ENCODE measurements at regions not wholly inside any gene's neighbourhood (a gene's known extent, or its start where the extent isn't known, plus 50 kb on each side); places are given as distances from the start of the nearest gene placed in this dataset.
"Not testable (repeated sequence)": the region's sequence is repeated elsewhere in the genome, so short reads cannot be mapped to it uniquely, and the experiment has no call there.

DNA sequence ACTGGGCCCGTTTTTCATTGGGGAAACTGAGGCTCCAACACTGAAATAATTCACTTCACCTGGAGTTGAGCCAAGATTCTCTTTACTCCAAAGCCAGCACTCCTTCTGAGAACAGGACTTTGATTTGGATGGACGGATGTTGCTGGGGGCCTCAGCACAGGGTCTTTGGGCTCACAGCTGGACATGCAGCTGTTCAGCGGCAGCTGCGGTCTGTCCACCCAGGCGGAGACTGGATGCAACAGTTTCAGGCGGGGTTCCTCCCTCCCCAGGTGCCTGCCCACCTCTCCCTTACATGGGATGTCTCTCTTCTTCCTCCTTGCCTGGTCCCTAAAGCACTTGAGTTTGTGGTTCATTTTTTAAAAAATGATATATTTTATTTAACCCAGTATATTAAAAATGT lies 219.0 kb upstream of the IRX4 start:
- DNase-seq (ENCODE audit: low read depth in 3 of 3, low spot score in 2 of 3), result no peak

DNA sequence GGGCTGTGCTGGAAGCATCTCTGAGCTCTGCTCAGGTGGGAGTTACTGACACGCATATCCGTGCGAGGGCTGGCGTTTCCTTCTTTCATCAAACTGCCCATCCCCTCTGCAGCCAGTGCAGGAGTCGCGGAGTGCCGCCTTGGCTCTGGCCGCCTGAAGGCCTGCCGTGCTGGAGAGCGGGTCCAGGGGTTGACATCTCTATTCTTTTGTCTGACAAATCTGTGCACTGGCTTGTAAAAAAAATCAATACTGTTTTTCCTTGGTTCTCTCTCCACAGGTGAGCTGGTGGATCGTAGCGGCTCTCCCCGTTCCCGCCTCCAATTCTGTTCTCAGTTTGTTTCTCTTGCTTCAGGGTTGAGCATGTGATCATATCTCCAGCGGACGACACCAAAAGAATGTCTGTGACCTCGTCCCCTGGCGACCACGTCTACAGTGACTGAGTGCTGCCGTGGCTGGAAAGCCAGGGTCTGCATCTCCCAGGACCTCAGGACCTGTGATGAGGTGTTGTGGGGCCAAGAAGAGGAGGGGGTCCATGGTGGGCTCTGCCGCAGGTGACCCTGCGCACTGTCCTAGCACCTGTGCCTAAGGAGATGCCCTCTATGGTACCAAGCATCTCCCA lies 214.3 kb upstream of the IRX4 start:
- no peak for DNase-seq (ENCODE audit: low read depth in 3 of 3, low spot score in 2 of 3)

DNA sequence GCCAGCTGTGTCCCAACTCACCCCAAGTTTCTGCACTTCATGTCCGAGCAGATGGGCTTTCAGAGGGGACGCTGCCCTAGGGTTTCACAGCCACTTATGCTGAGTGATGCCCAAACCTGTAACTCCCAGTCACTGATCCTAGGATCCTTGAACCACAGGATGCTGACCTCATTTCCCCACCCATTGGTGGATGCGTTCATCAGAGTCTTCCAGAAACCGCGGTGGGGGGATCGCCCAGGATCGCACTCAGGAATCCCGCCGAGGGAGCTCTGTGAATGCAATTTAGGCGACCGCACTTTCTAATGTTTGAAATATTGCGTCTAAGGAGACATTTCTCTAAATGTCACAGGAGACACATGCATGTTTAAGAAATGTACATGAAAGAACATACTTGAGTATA lies 212.3 kb upstream of the IRX4 start:
- no peak for DNase-seq (ENCODE audit: low read depth in 3 of 3, low spot score in 2 of 3)

DNA sequence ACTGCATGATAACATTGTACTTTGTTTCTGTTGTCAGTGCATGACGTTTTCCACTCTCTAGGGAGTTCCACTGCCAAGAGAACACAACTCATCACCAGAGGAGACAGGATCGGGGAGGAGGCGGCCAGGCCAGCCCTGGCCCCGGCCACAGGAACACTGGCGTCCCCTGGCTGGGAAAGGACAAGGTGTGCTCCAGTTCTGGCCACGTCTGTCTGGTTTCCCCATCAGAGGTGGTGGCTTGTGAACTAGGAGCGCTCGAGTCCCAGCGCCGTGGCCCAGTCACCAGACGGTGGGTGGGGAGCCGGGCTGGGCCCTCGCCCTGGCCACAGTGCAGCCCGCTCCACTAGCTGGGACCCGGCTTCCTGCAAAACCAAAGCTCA lies 211.9 kb upstream of the IRX4 start:
- no peak for DNase-seq (ENCODE audit: low read depth in 3 of 3, low spot score in 2 of 3)

DNA sequence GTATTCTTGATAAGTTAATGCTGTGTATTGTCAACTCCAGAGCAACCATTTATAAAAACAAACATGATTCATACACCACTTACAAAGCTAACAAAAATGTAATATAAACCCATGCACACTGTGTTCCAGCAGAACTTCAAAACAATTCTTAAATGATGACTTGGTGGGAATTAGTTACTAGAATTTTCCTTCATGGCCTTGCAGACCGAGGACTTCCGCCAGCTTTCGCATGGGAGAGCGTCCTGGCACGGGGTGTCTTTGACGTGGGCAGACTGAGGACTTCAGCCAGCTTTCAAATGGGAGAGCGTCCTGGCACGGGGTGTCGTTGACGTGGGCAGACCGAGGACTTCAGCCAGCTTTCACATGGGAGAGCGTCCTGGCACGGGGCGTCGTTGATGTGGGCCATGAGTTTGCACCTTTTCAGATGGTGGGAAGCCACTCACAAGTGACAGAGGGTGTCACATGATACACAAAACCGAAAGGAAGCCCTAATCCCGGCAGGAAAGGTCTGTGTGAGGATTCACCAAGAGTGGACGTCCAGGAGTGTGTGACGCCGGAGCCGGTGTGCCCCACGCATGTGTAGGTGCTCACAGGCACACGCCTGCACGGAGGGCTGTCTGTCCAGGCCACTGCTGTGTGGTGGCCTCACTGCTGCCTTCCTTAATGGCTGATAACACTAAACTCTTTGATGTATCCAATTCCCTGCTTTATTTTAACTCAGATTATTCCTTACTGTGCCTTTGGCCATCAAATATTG lies 211.3 kb upstream of the IRX4 start:
- no peak for DNase-seq (ENCODE audit: low read depth in 3 of 3, low spot score in 2 of 3)

DNA sequence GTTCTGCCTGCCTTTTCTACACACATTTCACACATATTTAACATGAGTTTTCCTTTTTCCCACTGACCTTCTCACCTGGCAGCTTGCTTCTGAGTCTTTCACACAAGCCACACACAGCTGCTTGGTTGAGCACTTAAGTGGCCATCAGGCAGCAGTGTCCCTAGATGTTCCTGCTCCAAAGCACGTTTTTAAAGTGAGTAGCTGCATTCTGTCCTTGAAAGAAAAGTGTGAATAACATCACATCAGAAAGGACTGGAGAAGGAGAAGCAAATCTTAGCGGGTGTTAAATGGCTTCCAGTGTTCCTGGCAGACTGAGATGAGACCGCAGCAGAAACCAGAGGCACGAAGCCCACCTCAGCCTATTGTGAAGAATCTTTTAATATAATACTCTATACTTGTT lies 209.2 kb upstream of the IRX4 start:
- DNase-seq (ENCODE audit: low read depth in 3 of 3, low spot score in 2 of 3), result no peak

DNA sequence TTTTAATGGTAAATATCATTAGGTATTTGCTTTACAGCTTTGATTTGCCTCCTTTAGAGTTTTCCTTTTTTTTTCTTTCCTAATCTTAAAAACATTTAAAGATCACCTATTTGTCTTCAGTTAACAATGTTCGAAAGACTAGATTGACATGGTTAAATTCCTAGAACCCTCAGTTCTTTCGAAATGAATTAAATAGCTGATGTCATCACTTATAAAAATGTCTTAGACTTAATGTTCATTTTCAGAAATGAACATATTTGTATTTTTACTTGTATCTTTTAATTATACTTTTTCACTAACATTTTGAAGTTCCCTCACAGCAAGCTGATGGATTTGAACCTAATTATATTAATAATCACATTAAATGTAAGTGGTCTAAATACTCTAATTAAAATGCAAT lies 205.3 kb upstream of the IRX4 start:
- no peak for DNase-seq (ENCODE audit: low read depth in 3 of 3, low spot score in 2 of 3)

DNA sequence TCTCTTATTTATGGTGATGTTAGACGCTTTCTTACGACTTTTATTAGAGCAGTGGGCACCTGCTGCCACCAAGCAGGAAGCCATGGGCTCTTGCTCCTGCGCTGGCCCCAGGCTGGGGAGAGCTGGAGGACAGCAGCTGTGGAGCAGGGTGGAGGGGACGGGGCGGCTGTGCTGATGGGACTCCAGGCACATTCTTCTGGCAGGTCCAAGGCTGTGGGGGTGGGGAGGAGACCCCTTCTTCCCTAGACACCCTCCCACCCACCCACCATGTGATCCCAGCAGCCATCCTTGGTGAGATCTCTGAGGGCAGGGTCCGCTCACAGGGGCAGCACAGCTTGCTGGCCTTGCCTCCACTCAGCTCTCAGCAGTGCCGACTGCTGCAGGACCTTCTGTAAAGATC lies 192.6 kb upstream of the IRX4 start:
- DNase-seq (ENCODE audit: low read depth in 3 of 3, low spot score in 2 of 3), result no peak

DNA sequence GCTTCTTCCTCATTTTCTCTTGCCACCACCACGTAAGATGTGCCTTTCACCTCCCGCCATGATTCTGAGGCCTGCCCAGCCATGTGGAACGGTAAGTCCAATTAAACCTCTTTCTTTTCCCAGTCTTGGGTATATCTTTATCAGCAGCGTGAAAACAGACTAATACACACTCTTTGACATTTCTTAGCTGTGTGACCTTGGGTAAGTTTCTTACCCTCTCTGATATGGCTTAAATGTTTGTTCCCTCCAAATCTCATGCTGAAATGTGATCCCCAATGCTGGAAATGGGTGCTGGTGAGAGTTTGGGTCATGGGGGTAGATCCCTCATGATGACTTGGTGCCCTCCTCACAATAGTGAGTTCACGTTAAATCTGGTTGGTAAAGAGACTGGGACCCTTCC lies 188.8 kb upstream of the IRX4 start:
- DNase-seq (ENCODE audit: low read depth in 3 of 3, low spot score in 2 of 3), result no peak

DNA sequence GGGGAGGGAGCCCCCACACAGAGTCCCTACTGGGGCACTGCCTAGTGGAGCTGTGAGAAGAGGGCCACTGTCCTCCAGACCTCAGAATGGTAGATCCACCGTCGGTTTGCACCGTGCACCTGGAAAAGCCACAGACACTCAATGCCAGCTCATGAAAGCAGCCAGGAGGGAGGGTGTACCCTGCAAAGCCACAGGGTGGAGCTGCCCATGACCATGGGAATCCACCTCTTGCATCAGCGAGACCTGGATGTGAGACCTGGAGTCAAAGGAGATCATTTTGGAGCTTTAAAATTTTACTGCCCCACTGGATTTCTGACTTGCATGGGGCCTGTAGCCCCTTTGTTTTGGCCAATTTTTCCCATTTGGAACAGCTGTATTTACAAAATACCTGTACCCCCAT lies 188.1 kb upstream of the IRX4 start:
- not testable (repeated sequence) for DNase-seq (ENCODE audit: low read depth in 3 of 3, low spot score in 2 of 3)

DNA sequence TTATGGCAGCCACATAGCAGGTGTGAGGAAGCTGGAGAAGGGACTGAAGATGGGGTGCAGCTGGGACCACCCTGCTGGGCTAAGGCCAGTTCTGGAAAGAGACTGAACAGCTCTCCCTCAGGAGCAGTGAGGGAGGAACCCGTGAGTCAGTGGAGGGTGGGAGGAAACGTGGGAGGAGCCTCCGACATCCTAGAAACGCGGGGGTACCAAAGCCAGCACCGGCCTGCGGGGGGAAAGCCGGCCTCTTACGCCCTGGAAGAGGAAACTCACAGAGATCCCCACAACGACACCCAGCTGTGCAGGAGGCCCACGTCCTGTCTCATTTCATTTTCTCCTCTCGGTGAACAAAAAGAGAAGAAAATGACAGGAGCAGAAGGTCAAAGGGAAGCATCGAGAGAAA lies 185.8 kb upstream of the IRX4 start:
- no peak for DNase-seq (ENCODE audit: low read depth in 3 of 3, low spot score in 2 of 3)

DNA sequence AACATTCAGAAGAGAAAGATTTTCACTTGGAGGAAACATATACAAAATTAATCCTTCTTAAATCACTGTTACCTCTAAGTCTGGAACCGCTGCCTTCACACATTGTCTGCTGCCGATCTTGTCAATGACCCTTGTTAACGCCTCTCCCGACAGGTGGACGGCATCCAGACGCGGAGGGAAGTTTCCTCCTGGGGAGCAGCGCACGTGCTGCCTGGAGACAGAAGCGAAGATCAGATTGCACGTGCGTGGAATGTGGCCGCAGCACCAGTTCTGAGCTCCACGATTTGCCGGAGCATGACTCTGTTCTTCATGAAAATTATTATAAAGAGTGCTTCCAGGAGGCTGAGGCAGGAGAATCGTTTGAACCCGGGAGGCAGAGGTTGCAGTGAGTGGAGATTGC lies 183.6 kb upstream of the IRX4 start:
- no peak for DNase-seq (ENCODE audit: low read depth in 3 of 3, low spot score in 2 of 3)

DNA sequence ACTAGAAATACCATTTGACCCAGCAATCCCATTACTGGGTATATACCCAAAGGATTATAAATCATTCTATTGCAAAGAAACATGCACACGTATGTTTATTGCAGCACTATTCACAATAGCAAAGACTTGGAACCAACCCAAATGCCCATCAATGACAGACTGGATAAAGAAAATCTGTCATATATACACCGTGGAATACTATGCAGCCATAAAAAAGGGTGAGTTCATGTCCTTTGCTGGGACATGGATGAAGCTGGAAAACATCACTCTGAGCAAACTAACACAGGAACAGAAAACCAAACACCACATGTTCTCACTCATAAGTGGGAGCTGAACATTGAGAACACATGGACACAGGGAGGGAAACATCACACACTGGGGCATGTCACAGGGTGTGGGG lies 180.7 kb upstream of the IRX4 start:
- DNase-seq (ENCODE audit: low read depth in 3 of 3, low spot score in 2 of 3), result not testable (repeated sequence)

DNA sequence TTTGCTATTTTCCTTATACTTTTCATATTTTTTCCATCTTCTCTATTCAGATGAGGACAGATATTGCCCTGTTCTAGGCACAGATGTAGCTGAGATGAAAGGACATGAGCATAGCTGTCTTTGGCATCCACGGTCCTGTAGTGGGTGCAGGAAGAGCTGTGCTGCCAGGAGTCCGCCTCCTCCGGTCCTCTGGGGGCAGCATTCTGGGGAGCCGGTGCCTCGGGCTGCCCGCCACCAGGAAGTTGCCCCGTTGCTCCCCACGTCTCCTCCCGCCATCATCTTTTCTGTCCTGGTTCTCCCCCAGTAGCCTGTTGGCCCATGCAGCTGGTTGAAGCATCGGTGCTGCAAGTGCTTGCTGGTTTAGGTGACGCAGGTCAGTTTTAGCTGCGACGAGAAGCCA lies 170.0 kb upstream of the IRX4 start:
- no peak for DNase-seq (ENCODE audit: low read depth in 3 of 3, low spot score in 2 of 3)

DNA sequence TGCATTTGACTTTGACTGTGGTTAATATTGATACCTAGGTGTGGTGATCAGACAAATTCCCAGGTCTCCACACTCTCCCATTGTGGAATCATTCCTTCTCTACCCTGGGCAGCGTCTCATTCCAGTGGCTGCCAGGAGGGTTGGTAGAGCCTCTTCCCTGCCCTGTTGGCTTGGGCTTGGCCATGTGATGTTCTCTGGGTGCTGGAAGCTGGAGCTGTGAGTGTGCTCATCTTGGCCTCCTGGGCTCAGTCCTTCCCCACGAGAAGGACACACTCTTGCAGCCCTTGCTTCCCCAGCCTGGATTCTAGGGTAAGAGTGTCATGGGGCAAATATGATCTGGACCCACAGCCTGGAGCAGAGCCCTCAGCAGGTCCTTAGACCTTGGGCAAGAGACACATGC lies 167.2 kb upstream of the IRX4 start:
- DNase-seq (ENCODE audit: low read depth in 3 of 3, low spot score in 2 of 3), result no peak

DNA sequence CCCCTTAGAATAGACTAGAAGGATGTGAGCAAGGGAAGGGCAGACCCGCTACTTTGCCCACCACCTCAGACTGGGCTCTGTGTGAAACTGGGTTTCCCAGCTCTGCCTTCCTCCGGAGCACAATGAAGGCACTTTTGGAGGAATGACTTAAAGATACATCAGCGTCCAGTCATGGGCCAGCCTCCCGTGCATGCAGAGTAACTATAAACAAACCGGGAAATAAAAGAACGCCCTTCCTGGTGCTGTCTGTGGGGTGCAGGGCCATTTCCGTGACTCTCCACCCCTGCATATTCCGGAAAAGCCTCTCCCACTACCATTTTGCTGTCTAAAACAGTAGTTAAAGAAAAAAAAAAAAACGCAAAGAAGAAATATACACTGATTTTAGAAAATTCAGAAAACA lies 165.9 kb upstream of the IRX4 start:
- DNase-seq (ENCODE audit: low read depth in 3 of 3, low spot score in 2 of 3), result no peak

DNA sequence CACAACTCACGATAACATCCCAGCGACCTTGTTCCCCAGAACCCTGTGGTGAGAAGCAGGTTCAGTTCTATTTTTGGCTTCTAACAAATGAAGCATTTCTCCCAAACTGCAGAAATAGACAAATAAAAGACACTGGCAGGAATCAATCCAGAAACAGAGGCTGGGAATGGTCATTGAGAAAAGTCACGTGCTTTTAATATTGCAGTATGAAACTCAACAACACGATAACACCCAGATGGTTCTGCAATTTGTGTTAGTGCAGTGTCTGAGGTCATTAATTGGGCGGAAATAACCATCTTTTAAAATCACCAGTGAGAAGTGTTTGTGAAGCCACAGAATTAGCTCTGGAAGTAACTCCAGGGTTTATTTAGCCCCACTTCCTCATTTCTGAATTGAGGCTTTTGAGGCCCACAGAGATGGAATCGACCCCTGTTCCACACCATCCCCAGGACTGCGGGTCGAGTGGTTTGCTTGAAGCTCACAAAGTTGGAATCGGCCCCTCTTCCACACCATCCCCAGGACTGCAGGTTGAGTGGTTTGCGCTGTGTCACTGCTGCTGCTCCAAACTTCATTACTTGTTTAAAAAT lies 164.7 kb upstream of the IRX4 start:
- DNase-seq (ENCODE audit: low read depth in 3 of 3, low spot score in 2 of 3), result no peak

DNA sequence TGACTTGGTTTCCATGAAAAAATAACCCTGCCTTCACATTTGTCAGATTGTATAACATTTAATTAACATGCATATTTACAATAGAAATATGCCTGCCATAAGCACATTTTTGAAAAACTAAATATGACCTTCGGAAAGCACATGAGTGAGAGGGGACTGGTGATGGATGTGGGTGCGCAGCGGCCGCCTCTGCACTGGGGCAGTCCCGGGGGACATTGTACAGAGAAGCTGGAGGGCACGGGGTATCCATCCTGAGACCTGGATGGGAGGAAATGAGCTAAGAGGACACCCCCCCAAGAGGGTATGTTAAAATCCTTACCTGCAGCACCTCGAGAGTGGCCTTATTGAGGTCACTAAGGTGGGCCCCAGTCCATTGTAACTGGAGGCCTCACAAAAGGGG lies 161.3 kb upstream of the IRX4 start:
- DNase-seq (ENCODE audit: low read depth in 3 of 3, low spot score in 2 of 3), result no peak

DNA sequence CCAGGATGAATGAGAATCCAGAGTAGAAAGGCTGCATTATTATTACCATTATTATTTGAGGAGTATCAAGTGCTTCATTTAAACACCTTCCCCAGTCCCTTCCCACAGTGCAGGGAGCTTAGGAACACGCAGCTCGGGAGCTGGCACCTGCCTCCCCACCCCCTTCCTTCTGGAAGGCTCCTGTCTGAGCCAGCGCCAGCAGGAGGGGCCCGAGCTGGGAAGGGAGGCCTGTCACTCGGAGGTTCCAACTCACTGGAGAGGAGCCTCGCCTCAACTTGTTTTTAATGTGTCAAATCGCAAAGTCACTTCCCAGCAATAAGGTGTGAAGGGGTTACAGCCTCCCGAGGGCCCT lies 156.4 kb upstream of the IRX4 start:
- DNase-seq (ENCODE audit: low read depth in 3 of 3, low spot score in 2 of 3), result peak in 2 of 3 donors; percentile 10 to 15

DNA sequence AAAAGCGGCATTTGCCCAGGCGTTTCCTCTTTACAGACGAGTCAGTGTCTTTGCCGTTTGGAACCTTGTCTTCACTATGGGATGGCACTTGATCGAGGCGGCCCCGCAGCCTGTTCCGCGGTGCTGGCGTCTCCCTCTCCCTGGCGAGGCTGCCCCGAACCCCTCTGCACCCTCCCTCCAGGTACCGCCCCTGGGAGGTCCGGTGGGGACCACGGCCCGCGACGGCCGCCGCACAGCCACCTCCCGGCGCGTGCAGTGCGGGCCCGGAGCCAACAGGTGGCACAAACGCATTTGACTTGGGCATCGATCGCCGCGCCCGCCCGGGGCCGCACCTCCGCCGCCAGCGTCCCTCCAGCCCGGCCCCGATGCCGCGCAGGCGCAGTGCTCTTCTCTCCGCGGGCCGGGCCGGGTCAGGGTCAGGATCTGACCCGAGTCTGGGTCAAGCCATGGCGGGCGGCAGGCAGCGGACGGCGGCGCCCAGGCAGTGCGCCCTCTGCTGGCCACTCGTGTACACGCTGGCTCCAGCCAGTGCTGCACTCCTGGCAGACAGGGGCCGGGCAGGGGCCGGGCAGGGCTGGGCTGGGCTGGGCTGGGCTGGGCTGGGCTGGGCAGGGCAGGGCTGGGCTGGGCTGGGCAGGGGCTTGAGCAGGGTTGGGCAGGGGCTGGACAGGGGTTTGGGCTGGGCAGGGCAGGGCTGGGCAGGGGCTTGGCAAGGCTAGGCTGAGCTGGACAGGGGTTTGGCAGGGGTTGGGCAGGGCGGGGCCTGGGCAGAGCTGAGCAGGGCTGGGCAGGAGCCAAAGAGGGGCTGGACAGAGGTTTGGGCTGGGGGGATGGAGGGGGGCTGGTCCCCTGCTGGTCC lies 155.8 kb upstream of the IRX4 start:
- DNase-seq (ENCODE audit: low read depth in 3 of 3, low spot score in 2 of 3), result peak in 2 of 3 donors; percentile 25 to 27

DNA sequence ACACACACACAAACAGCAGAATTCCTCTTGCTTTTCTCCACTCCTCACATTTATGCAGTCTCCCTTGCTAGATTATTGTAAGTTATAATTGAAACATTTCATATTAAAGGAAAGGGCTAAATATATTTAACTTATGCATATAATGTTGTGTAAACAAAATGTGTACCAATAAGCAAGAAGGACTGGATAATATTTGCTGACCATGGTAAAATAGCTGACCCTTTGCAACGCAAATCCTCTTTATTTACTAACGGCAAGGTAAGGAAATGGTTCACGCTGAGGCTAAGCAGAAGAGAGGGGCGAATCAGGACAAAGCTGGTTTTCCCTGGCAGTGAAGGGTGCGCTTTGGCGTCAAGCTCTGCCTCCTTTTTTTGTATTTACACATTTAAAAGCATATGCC lies 154.2 kb upstream of the IRX4 start:
- no peak for DNase-seq (ENCODE audit: low read depth in 3 of 3, low spot score in 2 of 3)

DNA sequence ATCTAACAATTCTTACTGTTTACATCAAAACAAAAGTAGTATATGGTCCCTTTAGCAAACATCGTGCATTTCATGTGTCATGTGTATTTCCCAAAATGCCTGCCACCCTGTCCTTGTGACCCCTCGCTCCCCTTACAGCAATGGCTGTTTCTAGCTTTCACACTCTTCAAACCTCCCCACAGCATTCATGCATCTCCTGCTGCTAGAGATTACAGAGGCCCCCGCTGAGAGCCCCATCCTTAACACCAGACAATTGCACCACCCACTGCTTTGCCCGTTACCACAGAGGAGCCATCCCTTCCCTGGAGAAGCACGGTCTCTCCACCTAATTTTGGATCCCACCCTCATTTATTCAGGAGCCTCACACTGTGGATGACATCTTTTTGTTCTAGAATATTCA lies 149.7 kb upstream of the IRX4 start:
- DNase-seq (ENCODE audit: low read depth in 3 of 3, low spot score in 2 of 3), result no peak
